H9 (cell line): ENCODE measurements at regions not wholly inside any gene's neighbourhood (a gene's known extent, or its start where the extent isn't known, plus 50 kb on each side); places are given as distances from the start of the nearest gene placed in this dataset.

ENCODE experiments used
- DNase-seq: peaks from one replicate; pipeline ENCODE4 v3.0.0-alpha.2; 2017
- H2AFZ ChIP-seq: one replicate; pipeline ENCODE4 v1.6.1; 2013; ENCODE audit warnings: mild to moderate bottlenecking, low read length, control low read depth, moderate library complexity
- H2AK5ac ChIP-seq: 2 replicates; pipeline ENCODE4 v1.6.1; 2013; ENCODE audit warnings: low read length, control low read depth, mixed read lengths; ENCODE audit not compliant: insufficient read length
- H2BK120ac ChIP-seq: one replicate; pipeline ENCODE4 v1.6.1; 2013; ENCODE audit warnings: low read depth, mild to moderate bottlenecking, low read length, control low read depth, inconsistent platforms; ENCODE audit not compliant: poor library complexity, severe bottlenecking
- H2BK12ac ChIP-seq: 2 replicates; pipeline ENCODE4 v1.6.1; 2013; ENCODE audit warnings: low read length, control low read depth, mixed read lengths, low read depth; ENCODE audit not compliant: insufficient read length
- H2BK15ac ChIP-seq: 2 replicates; pipeline ENCODE4 v1.6.1; 2013; ENCODE audit warnings: low read depth, low read length, control low read depth
- H2BK20ac ChIP-seq: one replicate; pipeline ENCODE4 v1.6.1; 2013; ENCODE audit warnings: low read depth, mild to moderate bottlenecking, low read length, control low read depth, inconsistent platforms; ENCODE audit not compliant: poor library complexity, severe bottlenecking
- H2BK5ac ChIP-seq: 2 replicates; pipeline ENCODE4 v1.6.1; 2013; ENCODE audit warnings: low read length, control low read depth, mixed read lengths; ENCODE audit not compliant: insufficient read length
- H3K14ac ChIP-seq: 2 replicates; pipeline ENCODE4 v1.6.1; 2013; ENCODE audit warnings: low read length, control low read depth; ENCODE audit not compliant: insufficient read depth
- H3K18ac ChIP-seq: 2 replicates; pipeline ENCODE4 v1.6.1; 2013; ENCODE audit warnings: low read depth, mild to moderate bottlenecking, mixed read lengths, low read length, control low read depth; ENCODE audit not compliant: insufficient read length
- H3K23ac ChIP-seq: 2 replicates; pipeline ENCODE4 v1.6.1; 2013; ENCODE audit warnings: low read length, control low read depth, mixed read lengths, low read depth; ENCODE audit not compliant: insufficient read length
- H3K23me2 ChIP-seq: 2 replicates; pipeline ENCODE4 v1.6.1; 2013; ENCODE audit warnings: low read depth, mild to moderate bottlenecking, mixed read lengths, low read length, control low read depth; ENCODE audit not compliant: insufficient read length, poor library complexity, severe bottlenecking
- H3K27ac ChIP-seq: 2 replicates; pipeline ENCODE4 v1.5.1; 2013; ENCODE audit warnings: low read length, control low read depth, mixed read lengths, low read depth; ENCODE audit not compliant: insufficient read length
- H3K27me3 ChIP-seq: 2 replicates; pipeline ENCODE4 v1.6.1; 2013; ENCODE audit warnings: low read length, control low read depth, inconsistent platforms; ENCODE audit not compliant: insufficient read depth
- H3K4ac ChIP-seq: 2 replicates; pipeline ENCODE4 v1.6.1; 2013; ENCODE audit warnings: low read depth, mild to moderate bottlenecking, control low read depth, inconsistent platforms, low read length, moderate library complexity
- H3K4me1 ChIP-seq: 2 replicates; pipeline ENCODE4 v1.6.1; 2013; ENCODE audit warnings: low read length, control low read depth, inconsistent platforms; ENCODE audit not compliant: insufficient read depth
- H3K4me2 ChIP-seq: 2 replicates; pipeline ENCODE4 v1.6.1; 2013; ENCODE audit warnings: low read length, control low read depth, mixed read lengths; ENCODE audit not compliant: insufficient read length, insufficient read depth
- H3K56ac ChIP-seq: 2 replicates; pipeline ENCODE4 v1.6.1; 2013; ENCODE audit warnings: low read depth, mild to moderate bottlenecking, mixed read lengths, low read length, control low read depth; ENCODE audit not compliant: insufficient read length
- H3K79me1 ChIP-seq: 2 replicates; pipeline ENCODE4 v1.6.1; 2013; ENCODE audit warnings: low read depth, mild to moderate bottlenecking, moderate library complexity, low read length, control low read depth, inconsistent platforms; ENCODE audit not compliant: insufficient read depth, poor library complexity, severe bottlenecking
- H3K79me2 ChIP-seq: 2 replicates; pipeline ENCODE4 v1.6.1; 2013; ENCODE audit warnings: low read length, control low read depth, inconsistent platforms; ENCODE audit not compliant: insufficient read depth
- H3K9ac ChIP-seq: 2 replicates; pipeline ENCODE4 v1.6.1; 2013; ENCODE audit warnings: low read length, control low read depth, mixed read lengths; ENCODE audit not compliant: insufficient read length; ENCODE audit errors: extremely low read depth
- H3K9me3 ChIP-seq: one replicate; pipeline ENCODE4 v1.6.1; 2013; ENCODE audit warnings: low read depth, low read length, inconsistent platforms; ENCODE audit not compliant: control insufficient read depth
- H3T11ph ChIP-seq: one replicate; pipeline ENCODE4 v1.6.1; 2013; ENCODE audit warnings: mild to moderate bottlenecking, low read length, control low read depth, inconsistent platforms
- H4K20me1 ChIP-seq: one replicate; pipeline ENCODE4 v1.6.1; 2013; ENCODE audit not compliant: control insufficient read depth, insufficient read length, insufficient read depth
- H4K5ac ChIP-seq: 2 replicates; pipeline ENCODE4 v1.6.1; 2013; ENCODE audit warnings: low read depth, mild to moderate bottlenecking, mixed read lengths, low read length, control low read depth; ENCODE audit not compliant: insufficient read length
- H4K8ac ChIP-seq: replicated peaks from 2 replicates; pipeline ENCODE4 v1.6.1; 2013; ENCODE audit warnings: low read length, control low read depth, mixed read lengths, low read depth; ENCODE audit not compliant: insufficient read length
- H4K91ac ChIP-seq: 2 replicates; pipeline ENCODE4 v1.6.1; 2013; ENCODE audit warnings: low read depth, mild to moderate bottlenecking, moderate library complexity, mixed read lengths, low read length, control low read depth; ENCODE audit not compliant: insufficient read length
- H3K27ac Mint-ChIP-seq, 3 experiments: 2 replicates in 2 of 3; 3 replicates in 1 of 3; pipeline ENCODE4 v1.8.0; 2020 to 2021; ENCODE audit warnings: mixed read lengths in 3 of 3, mild to moderate bottlenecking in 1 of 3, moderate library complexity in 1 of 3
- H3K27me3 Mint-ChIP-seq: 2 replicates; pipeline ENCODE4 v1.8.0; 2021; ENCODE audit warnings: low read depth, mild to moderate bottlenecking, moderate library complexity, mixed read lengths
- H3K36me3 Mint-ChIP-seq, 3 experiments: 2 replicates in 2 of 3; 3 replicates in 1 of 3; pipeline ENCODE4 v1.8.0; 2020 to 2021; ENCODE audit warnings: low read depth in 3 of 3, mixed read lengths in 3 of 3; ENCODE audit not compliant: insufficient read depth in 1 of 3
- H3K4me1 Mint-ChIP-seq, 2 experiments: 2 replicates each; pipeline ENCODE4 v1.8.0; 2020; ENCODE audit warnings: mixed read lengths in 2 of 2
- H3K4me3 Mint-ChIP-seq, 2 experiments: 2 replicates in 1 of 2; 3 replicates in 1 of 2; pipeline ENCODE4 v1.8.0; 2020 to 2021; ENCODE audit warnings: mild to moderate bottlenecking in 2 of 2, mixed read lengths in 2 of 2, moderate library complexity in 1 of 2
- H3K9me3 Mint-ChIP-seq, 2 experiments: 2 replicates in 1 of 2; 3 replicates in 1 of 2; pipeline ENCODE4 v1.8.0; 2020; ENCODE audit warnings: mild to moderate bottlenecking in 2 of 2, mixed read lengths in 2 of 2, moderate library complexity in 1 of 2
- WGBS: extraction: QIAGEN DNeasy Blood & Tissue Kit; methylation state at CpG from one replicate; pipeline ENCODE4 v1.1.7; 2013; ENCODE audit warnings: missing lambda C conversion rate, low lambda C conversion rate, mixed read lengths; ENCODE audit not compliant: insufficient read length; ENCODE audit errors: extremely low coverage; 5-methylcytosine and 5-hydroxymethylcytosine counted together
- TF ChIP-seq, protein P1 (sequence below): fragments of 200-600 bp; sonication (generic); conservative IDR thresholded peaks from 3 replicates; pipeline ENCODE4 v1.8.0; 2021; ENCODE audit warnings: antibody characterized with exemption, mild to moderate bottlenecking

DNA sequence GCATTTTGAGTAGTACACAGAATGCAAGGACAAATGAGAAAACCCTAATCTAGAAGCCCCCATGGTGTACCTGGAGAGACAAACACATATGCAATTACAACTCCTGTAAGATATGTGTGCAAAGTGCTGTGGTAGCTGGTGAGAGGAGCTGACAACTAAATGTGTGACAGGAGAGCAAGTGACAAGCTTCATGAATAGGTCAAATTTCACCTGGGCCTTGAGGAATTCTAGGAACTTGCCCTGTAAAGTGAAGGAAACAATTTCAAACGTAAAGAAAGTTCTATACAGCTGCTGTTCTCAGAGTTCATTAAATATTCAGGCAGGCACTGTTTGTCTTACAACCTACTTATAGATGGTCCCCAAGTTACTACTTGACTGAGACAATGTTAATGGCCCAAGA is 437.0 kb downstream of the TUSC7 start:
- Histone ChIP-seq H3K27me3 (no peaks in the 10 kb centered on the region), H3K23me2 (no peaks in the 10 kb centered on the region), H3K18ac (no peak overlapping the region), H2BK12ac (no peak overlapping the region), H3K79me2 (no peaks in the 10 kb centered on the region), H3K56ac (no peak overlapping the region), H4K91ac (no peak overlapping the region), H3K9ac (no peak overlapping the region), H2BK20ac (no peak overlapping the region), H3K9me3 (no peaks in the 10 kb centered on the region), H4K5ac (no peak overlapping the region), H2AK5ac (no peak overlapping the region), H3K79me1 (no peaks in the 10 kb centered on the region), H3K4me2 (no peak overlapping the region), H3K23ac (no peak overlapping the region), H2BK15ac (no peak overlapping the region), H3K4ac (no peak overlapping the region), H2AFZ (no peak overlapping the region), H2BK120ac (no peak overlapping the region), H3K4me1 (peaks cover 3% of the 10 kb centered on the region), H4K8ac (no peak overlapping the region), H3K14ac (no peak overlapping the region), H3K27ac (no peak overlapping the region), H4K20me1 (no peaks in the 10 kb centered on the region), H2BK5ac (no peak overlapping the region), H3T11ph (no peak overlapping the region)
- no peak for DNase-seq
- no peaks in the 10 kb centered on the region for H3K36me3 Mint-ChIP-seq
- no peaks in the 10 kb centered on the region for H3K9me3 Mint-ChIP-seq
- H3K4me3 Mint-ChIP-seq: no peak overlapping the region
- no peak overlapping the region for H3K27ac Mint-ChIP-seq
- TF ChIP-seq, protein P1, sequence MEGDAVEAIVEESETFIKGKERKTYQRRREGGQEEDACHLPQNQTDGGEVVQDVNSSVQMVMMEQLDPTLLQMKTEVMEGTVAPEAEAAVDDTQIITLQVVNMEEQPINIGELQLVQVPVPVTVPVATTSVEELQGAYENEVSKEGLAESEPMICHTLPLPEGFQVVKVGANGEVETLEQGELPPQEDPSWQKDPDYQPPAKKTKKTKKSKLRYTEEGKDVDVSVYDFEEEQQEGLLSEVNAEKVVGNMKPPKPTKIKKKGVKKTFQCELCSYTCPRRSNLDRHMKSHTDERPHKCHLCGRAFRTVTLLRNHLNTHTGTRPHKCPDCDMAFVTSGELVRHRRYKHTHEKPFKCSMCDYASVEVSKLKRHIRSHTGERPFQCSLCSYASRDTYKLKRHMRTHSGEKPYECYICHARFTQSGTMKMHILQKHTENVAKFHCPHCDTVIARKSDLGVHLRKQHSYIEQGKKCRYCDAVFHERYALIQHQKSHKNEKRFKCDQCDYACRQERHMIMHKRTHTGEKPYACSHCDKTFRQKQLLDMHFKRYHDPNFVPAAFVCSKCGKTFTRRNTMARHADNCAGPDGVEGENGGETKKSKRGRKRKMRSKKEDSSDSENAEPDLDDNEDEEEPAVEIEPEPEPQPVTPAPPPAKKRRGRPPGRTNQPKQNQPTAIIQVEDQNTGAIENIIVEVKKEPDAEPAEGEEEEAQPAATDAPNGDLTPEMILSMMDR: no peak
- WGBS: no CpG with 5 or more reads among the region's 1 CpG
- peaks cover 26 to 29% of the 10 kb centered on the region in 2 experiments for H3K4me1 Mint-ChIP-seq
- no peaks in the 10 kb centered on the region for H3K27me3 Mint-ChIP-seq
